Gastroesophageal sphincter (tissue), 4 donors: ENCODE measurements at regions not wholly inside any gene's neighbourhood (a gene's known extent, or its start where the extent isn't known, plus 50 kb on each side); places are given as distances from the start of the nearest gene placed in this dataset.

Experiments used
- ATAC-seq: fragments of 150-250 bp; one replicate; pipeline ENCODE4 v1.9.1; 2016; ENCODE audit warnings: mild to moderate bottlenecking, moderate library complexity
- H3K27ac ChIP-seq, 4 donors: fragments of 200-600 bp; sonication (generic) in 3 of 4; 1 replicate in 3 of 4; 2 replicates in 1 of 4; pipeline ENCODE4 v1.5.1; 2016 to 2019
- H3K27me3 ChIP-seq: fragments of 200-600 bp; sonication (generic); one replicate; pipeline ENCODE4 v1.5.1; 2019
- H3K36me3 ChIP-seq, 2 donors: fragments of 200-600 bp; sonication (generic); one replicate each; pipeline ENCODE4 v1.5.1; 2019; ENCODE audit warnings: control low read depth in 1 of 2
- H3K4me1 ChIP-seq, 3 donors: fragments of 200-600 bp; sonication (generic); 1 replicate in 2 of 3; 2 replicates in 1 of 3; pipeline ENCODE4 v1.5.1; 2016 to 2019; ENCODE audit warnings: control low read depth in 2 of 3
- H3K4me3 ChIP-seq, 2 donors: fragments of 200-600 bp; sonication (generic); one replicate each; pipeline ENCODE4 v1.5.1; 2019; ENCODE audit warnings: mild to moderate bottlenecking in 1 of 2, moderate library complexity in 1 of 2
- H3K9me3 ChIP-seq, 3 donors: fragments of 200-600 bp; sonication (generic); one replicate each; pipeline ENCODE4 v1.5.1; 2017 to 2019; ENCODE audit warnings: control low read depth in 2 of 3
- CTCF ChIP-seq, 4 experiments: fragments of 200-600 bp in 2 of 4; fragments of 450-650 bp in 2 of 4; sonication (generic) in 1 of 4; IDR thresholded peaks; one replicate each; pipeline ENCODE4 v1.5.1; 2017 to 2019; ENCODE audit warnings: antibody characterized with exemption in 4 of 4, mild to moderate bottlenecking in 2 of 4, moderate library complexity in 2 of 4
- EP300 ChIP-seq: sonication (generic); formaldehyde crosslinking; IDR thresholded peaks from one replicate; pipeline ENCODE4 v1.6.1; 2017; ENCODE audit warnings: antibody characterized with exemption, mild to moderate bottlenecking
- POLR2A ChIP-seq, 2 donors: fragments of 450-650 bp; IDR thresholded peaks; one replicate each; pipeline ENCODE4 v1.6.1; 2017; ENCODE audit warnings: antibody characterized with exemption in 2 of 2, mild to moderate bottlenecking in 2 of 2, moderate library complexity in 1 of 2
- POLR2AphosphoS5 ChIP-seq: sonication (generic); formaldehyde crosslinking; IDR thresholded peaks from one replicate; pipeline ENCODE4 v1.6.1; 2017; ENCODE audit warnings: antibody characterized with exemption
- WGBS, 2 donors: methylation state at CpG; one replicate each; pipeline ENCODE4 v1.1.5; 2018; ENCODE audit warnings: low coverage in 1 of 2; 5-methylcytosine and 5-hydroxymethylcytosine counted together

- TF ChIP-seq POLR2A (IDR thresholded peaks at IDR 0.05), result no peak
- TF ChIP-seq EP300, result no peak
- no peak for TF ChIP-seq CTCF (IDR thresholded peaks at IDR 0.05)
- TF ChIP-seq POLR2AphosphoS5, result no peak
- 43 to 61% methylated on average over 1 of the region's 1 CpG for WGBS, 2 donors
- Histone ChIP-seq H3K27me3 (no peaks in the 10 kb centered on the region), H3K9me3 (no peaks in the 10 kb centered on the region), H3K4me1 (no peaks in the 10 kb centered on the region), H3K36me3 (no peaks in the 10 kb centered on the region), H3K27ac (no peak overlapping the region), H3K4me3 (no peak overlapping the region)
- no peak for ATAC-seq
These were observed 435.8 kb downstream of the MDFIC start for GRCh38 chr7:115357703-115357999.

GRCh38 chr7:115356999-115357702 lies 435.3 kb downstream of the MDFIC start:
- H3K4me1 ChIP-seq, result no peaks in the 10 kb centered on the region
- no peaks in the 10 kb centered on the region for H3K27me3 ChIP-seq
- no peaks in the 10 kb centered on the region for H3K36me3 ChIP-seq
- WGBS, 2 donors, result 69 to 72% methylated on average over 4 to 7 of the region's 7 CpGs
- no peaks in the 10 kb centered on the region for H3K9me3 ChIP-seq
- no peak for TF ChIP-seq CTCF (IDR thresholded peaks at IDR 0.05)
- no peak for TF ChIP-seq POLR2A (IDR thresholded peaks at IDR 0.05)
- TF ChIP-seq EP300, result no peak
- no peak for ATAC-seq
- no peak overlapping the region for H3K27ac ChIP-seq
- H3K4me3 ChIP-seq, result no peak overlapping the region

GRCh38 chr7:115356139-115356746 lies 434.3 kb downstream of the MDFIC start:
- Histone ChIP-seq H3K27ac (no peak overlapping the region), H3K4me3 (no peak overlapping the region), H3K36me3 (no peaks in the 10 kb centered on the region), H3K9me3 (no peaks in the 10 kb centered on the region), H3K4me1 (no peaks in the 10 kb centered on the region), H3K27me3 (no peaks in the 10 kb centered on the region)
- no peak for TF ChIP-seq POLR2AphosphoS5
- TF ChIP-seq POLR2A (IDR thresholded peaks at IDR 0.05), result no peak
- peak in 2 of 4 experiments; percentile 11 to 29 for TF ChIP-seq CTCF (IDR thresholded peaks at IDR 0.05)
- no peak for TF ChIP-seq EP300
- WGBS, 2 donors, result 39 to 48% methylated on average over 2 of the region's 2 CpGs
- no peak for ATAC-seq

GRCh38 chr7:115354925-115355324 lies 433.0 kb downstream of the MDFIC start:
- Histone ChIP-seq H3K9me3 (no peaks in the 10 kb centered on the region), H3K36me3 (no peaks in the 10 kb centered on the region), H3K4me1 (no peaks in the 10 kb centered on the region), H3K27me3 (no peaks in the 10 kb centered on the region), H3K27ac (no peak overlapping the region), H3K4me3 (no peak overlapping the region)
- no peak for TF ChIP-seq CTCF (IDR thresholded peaks at IDR 0.05)
- no peak for TF ChIP-seq POLR2AphosphoS5
- TF ChIP-seq EP300, result no peak
- no peak for TF ChIP-seq POLR2A (IDR thresholded peaks at IDR 0.05)
- WGBS, 2 donors, result 95 to 100% methylated on average over 1 of the region's 1 CpG
- ATAC-seq, result no peak

GRCh38 chr7:115352375-115352774 lies 430.5 kb downstream of the MDFIC start:
- no peaks in the 10 kb centered on the region for H3K27me3 ChIP-seq
- H3K27ac ChIP-seq, result no peak overlapping the region
- no peak overlapping the region for H3K4me3 ChIP-seq
- no peaks in the 10 kb centered on the region for H3K36me3 ChIP-seq
- no peaks in the 10 kb centered on the region for H3K4me1 ChIP-seq
- ATAC-seq, result no peak
- WGBS, 2 donors, result 66 to 70% methylated on average over 2 of the region's 2 CpGs
- TF ChIP-seq POLR2A (IDR thresholded peaks at IDR 0.05), result no peak
- TF ChIP-seq EP300, result no peak
- no peak for TF ChIP-seq POLR2AphosphoS5
- no peak for TF ChIP-seq CTCF (IDR thresholded peaks at IDR 0.05)
- no peaks in the 10 kb centered on the region for H3K9me3 ChIP-seq
